Esophagus squamous epithelium (tissue), 4 donors: ENCODE measurements at regions not wholly inside any gene's neighbourhood (a gene's known extent, or its start where the extent isn't known, plus 50 kb on each side); places are given as distances from the start of the nearest gene placed in this dataset.

Experiments
- POLR2A ChIP-seq, 4 donors: fragments of 450-650 bp; IDR thresholded peaks; one replicate each; pipeline ENCODE4 v1.6.1; 2017; ENCODE audit warnings: antibody characterized with exemption in 4 of 4, mild to moderate bottlenecking in 4 of 4, moderate library complexity in 3 of 4
- TF ChIP-seq, protein P1 (sequence below), 6 experiments: fragments of 450-650 bp in 4 of 6; fragments of 200-600 bp in 2 of 6; sonication (generic) in 2 of 6; IDR thresholded peaks; one replicate each; pipeline ENCODE4 v1.5.1; 2016 to 2019; ENCODE audit warnings: antibody characterized with exemption in 6 of 6, mild to moderate bottlenecking in 4 of 6, moderate library complexity in 4 of 6

DNA sequence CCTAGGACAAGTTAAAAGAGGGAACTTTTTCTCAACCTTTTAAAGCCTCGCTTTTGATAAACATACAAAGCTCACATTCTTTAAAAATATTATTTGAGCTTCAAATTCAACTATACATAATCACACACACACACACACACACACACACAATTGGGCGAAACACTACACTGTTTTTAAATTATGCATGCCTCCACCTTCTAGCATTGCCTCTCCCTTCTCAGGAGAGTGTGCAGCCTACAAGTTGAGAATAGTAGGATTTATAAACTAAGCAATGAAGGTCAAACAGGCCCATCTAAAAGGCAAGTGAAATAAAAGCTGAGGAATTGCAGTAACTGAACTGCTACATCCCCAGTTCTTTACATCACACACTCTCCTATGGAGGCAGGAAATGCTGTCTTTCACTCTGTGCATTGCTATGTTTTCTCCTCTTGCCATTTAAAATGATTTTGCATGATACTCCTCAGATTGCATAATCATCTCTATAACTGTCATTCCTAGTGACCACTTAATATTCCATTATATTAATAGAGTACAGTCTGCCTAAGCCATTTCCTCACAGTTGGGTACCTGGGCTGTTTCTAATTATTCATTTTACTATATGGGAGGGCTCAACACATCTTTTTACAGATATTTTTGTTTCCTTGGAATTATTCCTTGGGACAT lies 92.5 kb upstream of the KCNE2 start:
- TF ChIP-seq, protein P1, sequence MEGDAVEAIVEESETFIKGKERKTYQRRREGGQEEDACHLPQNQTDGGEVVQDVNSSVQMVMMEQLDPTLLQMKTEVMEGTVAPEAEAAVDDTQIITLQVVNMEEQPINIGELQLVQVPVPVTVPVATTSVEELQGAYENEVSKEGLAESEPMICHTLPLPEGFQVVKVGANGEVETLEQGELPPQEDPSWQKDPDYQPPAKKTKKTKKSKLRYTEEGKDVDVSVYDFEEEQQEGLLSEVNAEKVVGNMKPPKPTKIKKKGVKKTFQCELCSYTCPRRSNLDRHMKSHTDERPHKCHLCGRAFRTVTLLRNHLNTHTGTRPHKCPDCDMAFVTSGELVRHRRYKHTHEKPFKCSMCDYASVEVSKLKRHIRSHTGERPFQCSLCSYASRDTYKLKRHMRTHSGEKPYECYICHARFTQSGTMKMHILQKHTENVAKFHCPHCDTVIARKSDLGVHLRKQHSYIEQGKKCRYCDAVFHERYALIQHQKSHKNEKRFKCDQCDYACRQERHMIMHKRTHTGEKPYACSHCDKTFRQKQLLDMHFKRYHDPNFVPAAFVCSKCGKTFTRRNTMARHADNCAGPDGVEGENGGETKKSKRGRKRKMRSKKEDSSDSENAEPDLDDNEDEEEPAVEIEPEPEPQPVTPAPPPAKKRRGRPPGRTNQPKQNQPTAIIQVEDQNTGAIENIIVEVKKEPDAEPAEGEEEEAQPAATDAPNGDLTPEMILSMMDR (IDR thresholded peaks at IDR 0.05) = no peak
- TF ChIP-seq POLR2A (IDR thresholded peaks at IDR 0.05) = no peak
